Effector memory CD8-positive, alpha-beta T cell (primary cell): ENCODE measurements at regions not wholly inside any gene's neighbourhood (a gene's known extent, or its start where the extent isn't known, plus 50 kb on each side); places are given as distances from the start of the nearest gene placed in this dataset.
"Not testable (repeated sequence)": the region's sequence is repeated elsewhere in the genome, so short reads cannot be mapped to it uniquely, and the experiment has no call there.

Source experiments
- ATAC-seq: fragments of 150-1000 bp; cut with Tn5 transposase; replicated peaks from 2 replicates; pipeline ENCODE4 v1.10.0; 2021; ENCODE audit warnings: mild to moderate bottlenecking, moderate library complexity
- DNase-seq, 3 experiments: peaks; one replicate each; pipeline ENCODE4 v3.0.0; 2021
- H3K27ac Mint-ChIP-seq, 2 donors: one replicate each; pipeline ENCODE4 v1.8.0; 2022; ENCODE audit warnings: mild to moderate bottlenecking in 2 of 2, mixed read lengths in 2 of 2, moderate library complexity in 2 of 2
- H3K27me3 Mint-ChIP-seq, 2 donors: one replicate each; pipeline ENCODE4 v1.8.0; 2022; ENCODE audit warnings: mixed read lengths in 2 of 2
- H3K36me3 Mint-ChIP-seq: one replicate; pipeline ENCODE4 v1.8.0; 2022; ENCODE audit warnings: mild to moderate bottlenecking, moderate library complexity, mixed read lengths; ENCODE audit not compliant: insufficient read depth
- H3K4me1 Mint-ChIP-seq, 2 donors: one replicate each; pipeline ENCODE4 v1.8.0; 2022; ENCODE audit warnings: low read depth in 2 of 2, mixed read lengths in 2 of 2
- H3K4me3 Mint-ChIP-seq, 2 donors: one replicate each; pipeline ENCODE4 v1.8.0; 2022; ENCODE audit warnings: mild to moderate bottlenecking in 2 of 2, mixed read lengths in 2 of 2, moderate library complexity in 2 of 2
- H3K9me3 Mint-ChIP-seq, 2 donors: one replicate each; pipeline ENCODE4 v1.8.0; 2022; ENCODE audit warnings: mixed read lengths in 2 of 2

- H3K27me3 Mint-ChIP-seq: no peaks in the 10 kb centered on the region
- DNase-seq: no peak
- no peak overlapping the region for H3K4me3 Mint-ChIP-seq
- H3K4me1 Mint-ChIP-seq: no peaks in the 10 kb centered on the region
- ATAC-seq: no peak
- H3K36me3 Mint-ChIP-seq: no peaks in the 10 kb centered on the region
- H3K27ac Mint-ChIP-seq: no peak overlapping the region
- H3K9me3 Mint-ChIP-seq: peaks cover 0 to 4% of the 10 kb centered on the region in 2 donors
Measured at GRCh38 chr6:19551611-19552010, 285.6 kb upstream of the ID4 start.

- Mint-ChIP-seq H3K4me1 (no peaks in the 10 kb centered on the region), H3K4me3 (no peak overlapping the region), H3K27me3 (no peaks in the 10 kb centered on the region), H3K27ac (no peak overlapping the region), H3K36me3 (no peaks in the 10 kb centered on the region), H3K9me3 (peaks cover 0 to 4% of the 10 kb centered on the region in 2 donors)
- no peak for ATAC-seq
- DNase-seq: no peak
Measured at GRCh38 chr6:19552076-19552475, 285.1 kb upstream of the ID4 start.

GRCh38 chr6:19552588-19552987 lies 284.6 kb upstream of the ID4 start:
- H3K27me3 Mint-ChIP-seq: no peaks in the 10 kb centered on the region
- peaks cover 0 to 4% of the 10 kb centered on the region in 2 donors for H3K9me3 Mint-ChIP-seq
- DNase-seq: no peak
- H3K4me3 Mint-ChIP-seq: no peak overlapping the region
- no peak overlapping the region for H3K27ac Mint-ChIP-seq
- ATAC-seq: no peak
- H3K36me3 Mint-ChIP-seq: no peaks in the 10 kb centered on the region
- H3K4me1 Mint-ChIP-seq: no peaks in the 10 kb centered on the region

GRCh38 chr6:19554356-19555225 lies 282.6 kb upstream of the ID4 start:
- Mint-ChIP-seq H3K4me3 (no peak overlapping the region), H3K27me3 (no peaks in the 10 kb centered on the region), H3K4me1 (no peaks in the 10 kb centered on the region), H3K9me3 (peaks cover 0 to 4% of the 10 kb centered on the region in 2 donors), H3K27ac (no peak overlapping the region), H3K36me3 (no peaks in the 10 kb centered on the region)
- DNase-seq (no peak), ATAC-seq (no peak)

- Mint-ChIP-seq H3K27me3 (no peaks in the 10 kb centered on the region), H3K27ac (no peak overlapping the region)
Measured at GRCh38 chr6:19557191-19557590, 280.0 kb upstream of the ID4 start.

GRCh38 chr6:19558201-19558600 lies 279.0 kb upstream of the ID4 start:
- no peaks in the 10 kb centered on the region for H3K4me1 Mint-ChIP-seq
- no peaks in the 10 kb centered on the region for H3K27me3 Mint-ChIP-seq
- no peaks in the 10 kb centered on the region for H3K36me3 Mint-ChIP-seq
- H3K9me3 Mint-ChIP-seq: peaks cover 0 to 1% of the 10 kb centered on the region in 2 donors
- H3K27ac Mint-ChIP-seq: no peak overlapping the region
- no peak overlapping the region for H3K4me3 Mint-ChIP-seq
- ATAC-seq: no peak
- no peak for DNase-seq

More at GRCh38 chr6:19557191-19557590, 280.0 kb upstream of the ID4 start:
- no peaks in the 10 kb centered on the region for H3K36me3 Mint-ChIP-seq
- ATAC-seq (no peak), DNase-seq (no peak)
- no peak overlapping the region for H3K4me3 Mint-ChIP-seq
- no peaks in the 10 kb centered on the region for H3K4me1 Mint-ChIP-seq
- peaks cover 0 to 4% of the 10 kb centered on the region in 2 donors for H3K9me3 Mint-ChIP-seq

- Mint-ChIP-seq H3K9me3 (peaks cover 0 to 1% of the 10 kb centered on the region in 2 donors), H3K27ac (no peak overlapping the region), H3K4me3 (no peak overlapping the region), H3K27me3 (no peaks in the 10 kb centered on the region), H3K36me3 (no peaks in the 10 kb centered on the region), H3K4me1 (no peaks in the 10 kb centered on the region)
- ATAC-seq (no peak), DNase-seq (no peak)
Measured at GRCh38 chr6:19558934-19559333, 278.2 kb upstream of the ID4 start.

GRCh38 chr6:19562468-19562867 lies 274.7 kb upstream of the ID4 start:
- Mint-ChIP-seq H3K9me3 (peaks cover 0 to 1% of the 10 kb centered on the region in 2 donors), H3K36me3 (no peaks in the 10 kb centered on the region), H3K27me3 (no peaks in the 10 kb centered on the region), H3K4me3 (no peak overlapping the region), H3K4me1 (no peaks in the 10 kb centered on the region), H3K27ac (no peak overlapping the region)
- DNase-seq (no peak), ATAC-seq (no peak)

GRCh38 chr6:19569563-19569962 lies 267.6 kb upstream of the ID4 start:
- H3K36me3 Mint-ChIP-seq: no peaks in the 10 kb centered on the region
- no peaks in the 10 kb centered on the region for H3K4me1 Mint-ChIP-seq
- DNase-seq (no peak), ATAC-seq (no peak)
- H3K9me3 Mint-ChIP-seq: peaks cover 0 to 3% of the 10 kb centered on the region in 2 donors
- no peaks in the 10 kb centered on the region for H3K27me3 Mint-ChIP-seq
- H3K27ac Mint-ChIP-seq: no peak overlapping the region
- H3K4me3 Mint-ChIP-seq: no peak overlapping the region

GRCh38 chr6:19571176-19571575 lies 266.0 kb upstream of the ID4 start:
- Mint-ChIP-seq H3K27me3 (no peaks in the 10 kb centered on the region), H3K27ac (no peak overlapping the region), H3K36me3 (no peaks in the 10 kb centered on the region), H3K9me3 (peaks cover 0 to 3% of the 10 kb centered on the region in 2 donors), H3K4me3 (no peak overlapping the region), H3K4me1 (no peaks in the 10 kb centered on the region)
- ATAC-seq (no peak), DNase-seq (no peak)

GRCh38 chr6:19578481-19578880 lies 258.7 kb upstream of the ID4 start:
- Mint-ChIP-seq H3K9me3 (peaks cover 3 to 13% of the 10 kb centered on the region in 2 donors), H3K27ac (no peak overlapping the region), H3K36me3 (no peaks in the 10 kb centered on the region), H3K27me3 (no peaks in the 10 kb centered on the region), H3K4me1 (no peaks in the 10 kb centered on the region), H3K4me3 (no peak overlapping the region)
- DNase-seq (no peak), ATAC-seq (no peak)

- H3K4me1 Mint-ChIP-seq, ATAC-seq, H3K36me3 Mint-ChIP-seq, H3K27me3 Mint-ChIP-seq, H3K27ac Mint-ChIP-seq, DNase-seq, H3K4me3 Mint-ChIP-seq: not testable (repeated sequence)
- H3K9me3 Mint-ChIP-seq: peaks cover 4 to 16% of the 10 kb centered on the region in 2 donors
Measured at GRCh38 chr6:19584207-19584606, 253.0 kb upstream of the ID4 start.

GRCh38 chr6:19587238-19587942 lies 249.8 kb upstream of the ID4 start:
- no peak overlapping the region for H3K4me3 Mint-ChIP-seq
- peaks cover 4 to 8% of the 10 kb centered on the region in 2 donors for H3K9me3 Mint-ChIP-seq
- DNase-seq: no peak
- no peak overlapping the region for H3K27ac Mint-ChIP-seq
- no peaks in the 10 kb centered on the region for H3K4me1 Mint-ChIP-seq
- no peaks in the 10 kb centered on the region for H3K36me3 Mint-ChIP-seq
- ATAC-seq: no peak
- H3K27me3 Mint-ChIP-seq: no peaks in the 10 kb centered on the region
